Thymus (tissue), 11 donors: ENCODE measurements at regions not wholly inside any gene's neighbourhood (a gene's known extent, or its start where the extent isn't known, plus 50 kb on each side); places are given as distances from the start of the nearest gene placed in this dataset.

ENCODE experiments used
- DNase-seq, 9 donors: peaks; one replicate each; pipeline ENCODE4 v3.0.0-alpha.2; 2013; ENCODE audit warnings: low spot score in 9 of 9, low read depth in 6 of 9, missing footprints in 1 of 9
- H3K27ac ChIP-seq, 2 donors: one replicate each; pipeline ENCODE4 v1.5.1; 2013; ENCODE audit warnings: control low read depth in 1 of 2, low read depth in 1 of 2, low read length in 1 of 2, mild to moderate bottlenecking in 1 of 2, moderate library complexity in 1 of 2
- H3K27me3 ChIP-seq, 2 donors: one replicate each; pipeline ENCODE4 v1.5.1; 2013; ENCODE audit warnings: low read length in 1 of 2; ENCODE audit not compliant: control insufficient read depth in 2 of 2, insufficient read depth in 1 of 2
- H3K36me3 ChIP-seq, 2 donors: one replicate each; pipeline ENCODE4 v1.5.1; 2013; ENCODE audit warnings: low read length in 1 of 2, mild to moderate bottlenecking in 1 of 2, moderate library complexity in 1 of 2; ENCODE audit not compliant: control insufficient read depth in 2 of 2, insufficient read depth in 2 of 2
- H3K4me1 ChIP-seq, 2 donors: one replicate each; pipeline ENCODE4 v1.5.1; 2013; ENCODE audit warnings: low read length in 2 of 2; ENCODE audit not compliant: control insufficient read depth in 2 of 2, insufficient read depth in 2 of 2
- H3K4me3 ChIP-seq, 2 donors: one replicate each; pipeline ENCODE4 v1.5.1; 2013; ENCODE audit warnings: low read length in 2 of 2, control low read depth in 1 of 2, mild to moderate bottlenecking in 1 of 2
- H3K9me3 ChIP-seq, 2 donors: one replicate each; pipeline ENCODE4 v1.5.1; 2013; ENCODE audit warnings: low read length in 1 of 2, mild to moderate bottlenecking in 1 of 2; ENCODE audit not compliant: control insufficient read depth in 2 of 2, insufficient read depth in 1 of 2
- WGBS: extraction: QIAGEN DNeasy Blood & Tissue Kit; methylation state at CpG from one replicate; pipeline ENCODE4 v1.1.7; 2013; 5-methylcytosine and 5-hydroxymethylcytosine counted together
- donor health status: healthy.

- H3K9me3 ChIP-seq: no peaks in the 10 kb centered on the region
- 86% methylated on average over 1 of the region's 1 CpG for WGBS
Observed at GRCh38 chr7:136214356-136214755, 237.2 kb upstream of the MTPN start.

GRCh38 chr7:136213012-136213411 lies 235.9 kb upstream of the MTPN start:
- Histone ChIP-seq H3K9me3 (no peaks in the 10 kb centered on the region), H3K27me3 (no peaks in the 10 kb centered on the region), H3K27ac (no peak overlapping the region), H3K36me3 (no peaks in the 10 kb centered on the region), H3K4me1 (no peaks in the 10 kb centered on the region), H3K4me3 (no peak overlapping the region)
- WGBS: 96% methylated on average over 12 of the region's 12 CpGs
- DNase-seq: no peak

More at GRCh38 chr7:136214356-136214755, 237.2 kb upstream of the MTPN start:
- Histone ChIP-seq H3K27me3 (no peaks in the 10 kb centered on the region), H3K4me3 (no peak overlapping the region), H3K27ac (no peak overlapping the region), H3K36me3 (no peaks in the 10 kb centered on the region), H3K4me1 (no peaks in the 10 kb centered on the region)
- no peak for DNase-seq

- Histone ChIP-seq H3K36me3 (no peaks in the 10 kb centered on the region), H3K4me3 (no peak overlapping the region), H3K4me1 (no peaks in the 10 kb centered on the region), H3K27ac (no peak overlapping the region), H3K27me3 (no peaks in the 10 kb centered on the region), H3K9me3 (no peaks in the 10 kb centered on the region)
- DNase-seq: no peak
- 84% methylated on average over 2 of the region's 2 CpGs for WGBS
Observed at GRCh38 chr7:136210664-136211063, 233.5 kb upstream of the MTPN start.

GRCh38 chr7:136210079-136210478 lies 232.9 kb upstream of the MTPN start:
- Histone ChIP-seq H3K27me3 (no peaks in the 10 kb centered on the region), H3K4me3 (no peak overlapping the region), H3K4me1 (no peaks in the 10 kb centered on the region), H3K36me3 (no peaks in the 10 kb centered on the region), H3K9me3 (no peaks in the 10 kb centered on the region), H3K27ac (no peak overlapping the region)
- no peak for DNase-seq

GRCh38 chr7:136205956-136206355 lies 228.8 kb upstream of the MTPN start:
- Histone ChIP-seq H3K9me3 (no peaks in the 10 kb centered on the region), H3K27ac (no peak overlapping the region), H3K4me3 (no peak overlapping the region), H3K4me1 (no peaks in the 10 kb centered on the region), H3K36me3 (no peaks in the 10 kb centered on the region), H3K27me3 (no peaks in the 10 kb centered on the region)
- no peak for DNase-seq
- WGBS: 88% methylated on average over 1 of the region's 1 CpG

- Histone ChIP-seq H3K4me3 (no peak overlapping the region), H3K9me3 (peaks cover 0 to 10% of the 10 kb centered on the region in 2 donors), H3K27ac (no peak overlapping the region), H3K36me3 (no peaks in the 10 kb centered on the region), H3K4me1 (no peaks in the 10 kb centered on the region), H3K27me3 (no peaks in the 10 kb centered on the region)
- WGBS: 80% methylated on average over 1 of the region's 1 CpG
- no peak for DNase-seq
Observed at GRCh38 chr7:136198168-136198567, 221.0 kb upstream of the MTPN start.

- Histone ChIP-seq H3K4me1 (no peaks in the 10 kb centered on the region), H3K9me3 (peaks cover 0 to 10% of the 10 kb centered on the region in 2 donors), H3K4me3 (no peak overlapping the region), H3K27ac (no peak overlapping the region), H3K27me3 (no peaks in the 10 kb centered on the region), H3K36me3 (no peaks in the 10 kb centered on the region)
- DNase-seq: no peak
- WGBS: 92% methylated on average over 1 of the region's 1 CpG
Observed at GRCh38 chr7:136194878-136195277, 217.7 kb upstream of the MTPN start.

- H3K36me3 ChIP-seq: no peaks in the 10 kb centered on the region
- 90% methylated on average over 6 of the region's 6 CpGs for WGBS
- DNase-seq: no peak
- no peak overlapping the region for H3K27ac ChIP-seq
- H3K27me3 ChIP-seq: no peaks in the 10 kb centered on the region
- H3K9me3 ChIP-seq: peaks cover 0 to 2% of the 10 kb centered on the region in 2 donors
- H3K4me3 ChIP-seq: no peak overlapping the region
- no peaks in the 10 kb centered on the region for H3K4me1 ChIP-seq
Observed at GRCh38 chr7:136193940-136194339, 216.8 kb upstream of the MTPN start.

- Histone ChIP-seq H3K36me3 (no peaks in the 10 kb centered on the region), H3K9me3 (no peaks in the 10 kb centered on the region), H3K4me1 (no peaks in the 10 kb centered on the region), H3K27ac (no peak overlapping the region), H3K27me3 (no peaks in the 10 kb centered on the region), H3K4me3 (no peak overlapping the region)
- 88% methylated on average over 5 of the region's 5 CpGs for WGBS
- DNase-seq: no peak
Observed at GRCh38 chr7:136189506-136189998, 212.4 kb upstream of the MTPN start.

GRCh38 chr7:136186281-136186680 lies 209.1 kb upstream of the MTPN start:
- 96% methylated on average over 6 of the region's 6 CpGs for whole genome bisulfite sequencing
- H3K27me3 ChIP-seq: no peaks in the 10 kb centered on the region
- no peak for DNase-seq
- no peak overlapping the region for H3K4me3 ChIP-seq
- no peaks in the 10 kb centered on the region for H3K36me3 ChIP-seq
- no peaks in the 10 kb centered on the region for H3K9me3 ChIP-seq
- H3K4me1 ChIP-seq: no peaks in the 10 kb centered on the region
- no peak overlapping the region for H3K27ac ChIP-seq
